NOMO-1 treated with dmso at 0.1 percent for 144 hours (cell line): ENCODE measurements at regions not wholly inside any gene's neighbourhood (a gene's known extent, or its start where the extent isn't known, plus 50 kb on each side); places are given as distances from the start of the nearest gene placed in this dataset.
"Not testable (repeated sequence)": the region's sequence is repeated elsewhere in the genome, so short reads cannot be mapped to it uniquely, and the experiment has no call there.

Experiments
- DNase-seq: peaks from one replicate; lab custom pipeline; 2025; ENCODE audit not compliant: unreplicated experiment; lab: John Stamatoyannopoulos, UW

DNA sequence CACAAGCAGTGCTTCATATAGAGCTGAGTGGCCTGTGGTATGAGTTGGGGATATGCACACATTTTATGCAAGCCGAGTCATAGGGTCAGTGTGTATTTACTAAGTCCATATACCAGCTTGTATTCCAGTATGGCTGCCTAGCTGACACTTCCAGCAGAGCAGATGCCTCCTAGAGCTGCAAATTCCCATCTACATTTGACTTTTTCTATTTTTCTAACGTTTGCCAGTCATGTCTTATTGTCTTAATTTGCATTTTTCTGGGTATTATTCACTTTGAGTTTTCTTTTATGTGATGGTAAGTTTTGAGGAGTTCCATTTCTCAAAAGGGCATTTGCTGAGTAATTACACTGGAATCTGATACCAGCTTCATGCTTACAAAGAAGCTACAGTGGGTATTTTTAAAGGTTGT is 334.5 kb upstream of the CDH2 start:
- DNase-seq, result no peak

DNA sequence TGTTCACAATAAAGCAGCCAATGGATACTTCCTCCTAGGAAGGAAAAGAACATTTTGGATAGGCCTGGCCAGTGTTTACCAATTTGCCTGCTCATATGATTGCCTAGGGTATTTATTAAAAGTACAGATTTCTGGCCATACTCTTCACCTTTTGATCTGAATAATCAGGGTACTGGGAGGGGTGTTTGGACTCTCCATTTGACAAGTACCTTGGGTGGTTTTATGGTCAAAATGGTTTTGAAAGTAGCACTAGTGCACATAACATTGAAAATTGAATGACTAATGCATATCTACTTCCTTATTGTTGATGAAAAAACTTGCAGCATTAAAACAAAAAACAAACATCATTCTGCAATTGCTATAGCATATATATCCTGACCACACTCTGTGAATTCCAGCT is 333.3 kb upstream of the CDH2 start:
- DNase-seq, result no peak

DNA sequence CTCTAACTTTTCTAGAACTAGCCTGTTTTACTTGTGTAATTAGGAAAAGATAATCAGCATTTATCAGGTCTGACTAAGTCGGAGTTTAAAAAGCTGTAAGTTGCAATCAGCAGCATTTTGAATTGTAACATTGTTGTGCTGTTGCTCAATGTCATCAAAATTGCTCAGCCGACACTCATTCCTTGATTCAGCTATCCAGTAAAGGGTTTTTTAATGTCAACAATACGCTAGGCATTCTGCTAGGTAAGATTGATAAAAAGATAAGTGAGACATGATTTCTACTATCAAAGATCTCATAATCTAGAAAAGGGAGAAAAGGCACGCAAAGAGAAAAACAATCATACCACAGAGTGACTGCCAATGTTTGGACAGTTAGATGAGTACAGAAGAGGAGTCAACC is 327.1 kb upstream of the CDH2 start:
- no peak for DNase-seq

DNA sequence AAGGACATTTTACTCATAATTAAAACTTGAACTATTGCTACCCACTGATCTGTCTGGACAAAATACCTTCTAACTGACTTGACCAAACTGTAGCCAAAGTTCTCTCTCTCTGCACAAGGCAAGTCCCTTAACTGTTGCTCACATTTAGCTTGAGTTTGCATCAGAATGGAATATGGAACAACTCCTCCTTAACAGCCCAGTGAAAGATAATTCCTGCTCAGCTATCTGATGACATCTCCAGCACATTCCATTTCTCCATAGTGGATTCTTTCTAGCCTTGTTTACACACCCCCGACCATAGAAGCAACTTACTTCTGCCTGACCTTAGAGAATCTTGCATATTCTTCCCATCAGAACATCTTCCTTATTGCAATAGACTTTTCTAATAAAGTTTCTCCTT is 317.2 kb upstream of the CDH2 start:
- DNase-seq, result no peak

DNA sequence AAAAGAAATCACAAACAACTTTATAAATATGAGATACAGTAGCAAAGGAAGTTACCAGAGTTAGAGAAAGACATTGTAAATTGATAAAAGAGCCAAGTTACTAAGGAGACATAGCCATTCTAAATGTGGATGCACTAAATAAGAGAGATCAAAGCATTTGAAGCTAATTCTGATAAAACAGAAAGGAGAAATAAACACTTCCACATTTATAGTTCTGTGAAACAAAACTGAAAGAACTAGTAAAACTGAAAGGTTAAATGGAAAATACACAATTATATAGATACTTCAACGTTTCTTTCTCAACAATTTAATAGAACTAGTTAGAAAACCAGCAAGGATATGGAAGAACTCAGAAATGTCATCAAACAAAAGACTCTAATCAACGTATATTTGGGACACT is 309.0 kb upstream of the CDH2 start:
- DNase-seq, result no peak

DNA sequence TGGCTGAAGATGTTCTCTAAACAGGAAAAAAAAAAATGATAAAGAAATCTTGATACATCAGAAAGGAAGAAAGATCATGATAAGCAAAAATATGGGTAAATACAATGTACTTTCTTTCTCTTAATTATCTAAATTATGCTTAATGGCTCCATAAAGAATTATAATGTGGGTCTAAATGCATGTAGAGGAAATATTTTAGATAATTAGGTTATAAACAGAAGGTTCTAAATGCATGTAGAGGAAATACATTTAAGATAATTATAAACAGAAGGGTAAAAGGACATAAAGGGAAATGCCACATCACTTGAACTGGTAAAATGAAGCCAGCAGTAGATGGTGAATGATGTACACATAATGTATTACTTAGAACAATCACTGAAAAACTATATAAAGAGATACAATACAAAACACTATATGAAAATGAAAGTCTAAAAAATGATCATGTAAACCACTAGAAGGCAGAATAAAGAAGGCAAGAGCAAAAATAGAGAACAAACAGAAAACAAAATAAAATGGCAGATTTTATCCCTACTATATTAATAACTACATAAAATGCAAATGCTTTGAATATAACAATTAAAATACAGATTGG is 308.4 kb upstream of the CDH2 start:
- no peak for DNase-seq

DNA sequence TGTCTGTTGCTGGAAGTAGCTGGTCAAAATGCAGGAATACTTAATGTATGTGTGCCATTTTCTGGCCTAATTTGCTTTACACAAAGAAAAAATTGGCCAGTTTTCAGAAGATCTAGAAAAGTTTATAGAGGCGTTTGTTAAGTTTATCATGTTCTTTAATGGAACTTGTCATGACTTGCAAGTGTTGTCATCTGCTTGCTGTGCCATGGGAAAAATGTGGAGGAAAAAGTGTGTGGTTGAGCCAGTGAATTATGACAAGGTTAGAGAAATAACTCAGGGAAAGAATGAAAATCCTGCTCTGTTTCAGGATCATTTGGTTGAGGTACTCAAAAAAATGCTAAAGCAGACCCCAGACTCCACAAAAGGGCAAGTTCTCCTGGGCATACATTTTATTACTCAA is 301.6 kb upstream of the CDH2 start:
- no peak for DNase-seq

DNA sequence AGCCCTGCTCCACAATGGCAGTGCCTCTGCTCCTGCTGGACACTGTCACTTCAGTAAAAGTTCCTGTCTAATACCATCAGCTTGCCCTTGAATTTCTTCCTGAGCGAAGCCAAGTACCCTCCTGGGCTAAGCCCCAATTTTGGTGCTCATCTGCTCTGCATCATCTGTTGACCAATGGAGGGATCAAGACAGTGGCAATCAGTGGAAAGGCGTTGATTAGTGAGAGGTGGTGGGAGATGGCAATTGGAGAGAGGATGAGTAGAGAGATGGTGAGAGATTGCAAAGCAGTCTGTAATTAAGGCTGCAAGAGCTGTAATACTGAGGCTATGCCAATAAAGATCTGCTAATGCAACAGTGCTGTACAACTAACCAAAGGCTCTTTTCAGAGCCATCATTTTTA is 299.4 kb upstream of the CDH2 start:
- no peak for DNase-seq

DNA sequence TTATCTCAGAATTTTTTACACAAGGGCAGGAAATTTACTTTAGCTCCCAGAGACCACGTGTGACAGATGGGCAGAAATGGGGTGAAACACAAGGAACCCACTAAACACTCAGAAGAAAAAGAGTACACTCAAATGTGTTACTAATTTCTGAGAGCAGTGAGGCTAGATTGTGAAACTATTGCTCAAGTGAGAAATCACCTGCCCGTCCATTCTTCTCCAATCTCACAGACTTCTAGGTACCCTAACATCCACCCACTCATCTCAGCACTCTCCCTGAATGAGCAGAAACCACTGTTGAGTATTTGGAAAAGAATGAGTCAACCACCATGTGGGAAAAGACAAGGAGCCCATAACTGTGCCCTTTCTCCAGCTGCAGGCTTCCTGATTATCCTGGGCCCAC is 293.0 kb upstream of the CDH2 start:
- DNase-seq, result no peak

DNA sequence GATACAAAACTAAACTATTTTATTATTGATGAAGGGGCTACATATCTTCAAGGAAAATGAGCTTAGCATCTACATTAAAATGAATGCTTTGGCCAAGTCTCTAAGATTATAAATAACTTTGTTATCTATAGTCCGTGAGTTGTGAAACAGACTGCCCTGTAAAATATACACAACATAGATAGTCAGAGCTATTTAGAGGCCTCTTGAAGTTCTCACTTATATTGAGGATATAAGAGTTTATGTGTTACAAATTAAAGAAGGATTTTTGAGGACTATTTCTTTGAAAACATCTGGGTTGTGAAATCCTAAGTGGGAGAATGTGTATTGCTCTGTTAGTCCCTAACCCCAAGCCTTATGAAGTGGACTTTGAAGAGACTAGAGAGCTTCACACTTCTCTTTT is 292.0 kb upstream of the CDH2 start:
- DNase-seq, result no peak

DNA sequence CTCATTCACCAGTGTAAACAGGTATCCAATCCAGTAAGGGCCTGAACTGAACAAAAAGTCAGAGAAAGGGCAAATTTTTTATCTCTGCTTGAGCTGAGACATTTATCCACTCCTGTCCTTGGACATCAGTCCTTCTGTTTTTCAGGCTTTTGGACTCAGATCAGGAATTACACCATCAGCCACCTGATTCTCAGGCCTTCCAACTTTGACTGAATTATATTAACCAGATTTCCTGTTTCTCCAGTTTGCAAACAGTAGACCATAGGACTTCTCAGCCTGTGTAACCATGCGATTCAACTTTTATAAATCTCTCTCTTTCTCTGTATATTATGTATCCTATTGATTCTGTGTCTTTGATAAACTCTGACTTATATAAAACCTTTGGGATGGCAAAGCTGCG is 289.3 kb upstream of the CDH2 start:
- DNase-seq, result no peak

DNA sequence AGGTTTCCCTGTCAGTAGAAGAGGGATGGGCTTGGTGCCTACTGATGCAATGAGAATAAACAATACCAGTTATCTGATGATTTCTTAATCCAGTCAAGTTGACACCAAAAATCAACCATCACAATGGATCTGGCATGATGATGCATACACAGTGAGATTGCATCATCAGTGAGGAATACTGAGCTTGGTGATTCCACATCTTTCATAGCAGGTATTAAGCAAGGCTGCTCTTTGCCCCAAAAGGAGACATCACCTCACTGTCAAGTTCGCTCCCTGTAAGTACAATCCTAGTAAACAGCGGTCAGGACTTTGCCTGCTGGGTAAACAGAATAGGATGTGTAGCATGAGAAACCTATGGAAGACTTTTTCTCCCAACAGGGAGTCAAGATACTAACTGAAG is 282.7 kb upstream of the CDH2 start:
- no peak for DNase-seq

DNA sequence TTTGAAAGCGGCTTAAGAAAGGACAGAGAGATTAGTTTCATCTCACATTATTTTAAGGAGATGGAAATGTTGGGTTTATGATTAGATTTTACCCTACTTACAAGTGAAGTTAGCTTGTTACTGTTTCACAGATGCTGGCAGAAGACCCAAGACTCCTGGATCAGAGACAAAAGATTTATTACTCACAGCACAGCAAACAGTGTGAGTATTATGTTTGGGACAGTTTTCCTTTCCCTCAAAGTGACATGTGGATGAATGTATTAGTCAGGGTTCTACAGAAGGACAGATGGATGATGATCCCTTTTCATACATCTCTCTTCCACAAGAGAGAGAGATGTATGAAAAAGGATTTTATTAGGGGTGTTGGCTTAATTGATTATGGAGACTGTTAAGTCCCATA is 281.8 kb upstream of the CDH2 start:
- DNase-seq, result no peak

DNA sequence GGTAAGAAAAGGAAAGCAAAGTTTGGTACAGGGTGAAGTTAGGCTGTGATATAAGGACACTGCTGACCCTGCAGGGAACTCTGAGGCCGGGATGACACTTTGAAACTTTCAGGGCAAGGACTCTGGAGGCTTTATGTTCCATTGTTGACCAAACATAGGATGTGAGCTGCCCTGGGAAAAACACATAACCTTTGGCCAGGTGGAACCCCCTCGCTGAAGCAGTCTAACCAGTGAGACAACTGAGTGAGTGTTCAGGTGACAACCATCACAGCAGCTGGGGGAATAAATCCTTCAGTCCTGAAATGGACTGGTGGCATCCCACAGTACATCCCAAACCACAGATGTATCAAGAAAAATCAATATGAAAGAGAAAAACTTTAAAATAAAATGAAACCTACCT is 280.9 kb upstream of the CDH2 start:
- DNase-seq, result no peak

DNA sequence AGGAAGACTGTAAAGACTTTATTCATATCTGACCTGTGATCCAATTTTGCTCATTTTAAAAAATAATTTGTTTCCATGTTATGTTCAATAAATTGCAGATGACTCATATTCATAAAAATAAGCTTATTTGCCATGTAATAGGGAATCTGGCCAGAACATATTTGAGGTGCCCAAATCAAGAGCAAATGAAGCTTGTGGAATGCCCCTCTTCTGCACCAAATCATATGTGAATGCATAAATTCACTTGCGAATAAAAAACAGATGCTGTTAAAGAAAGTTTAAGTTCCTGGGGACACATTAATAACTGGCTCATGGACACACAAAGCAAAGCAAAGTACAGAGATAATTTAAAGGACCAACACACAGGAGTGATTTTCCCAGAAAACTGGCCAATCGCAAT is 279.0 kb upstream of the CDH2 start:
- no peak for DNase-seq

DNA sequence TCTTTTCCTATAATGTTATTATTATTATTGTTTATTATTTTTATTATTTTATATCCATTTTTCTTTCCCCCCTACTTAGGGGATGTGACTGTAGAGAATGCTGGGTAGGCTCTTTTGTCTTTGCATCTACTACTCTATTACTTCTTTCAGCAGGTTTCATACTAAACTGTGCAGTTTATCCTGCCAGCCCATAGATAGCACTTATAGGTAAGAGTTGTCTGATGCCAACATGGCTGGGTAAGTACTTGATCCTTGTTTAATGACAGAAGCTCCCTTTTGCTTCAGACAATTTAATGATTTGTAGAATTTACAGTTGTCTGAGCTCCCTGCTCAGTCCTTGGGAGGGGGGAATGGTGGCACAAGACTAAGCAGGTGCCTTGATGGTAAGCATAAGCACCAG is 262.9 kb upstream of the CDH2 start:
- no peak for DNase-seq

DNA sequence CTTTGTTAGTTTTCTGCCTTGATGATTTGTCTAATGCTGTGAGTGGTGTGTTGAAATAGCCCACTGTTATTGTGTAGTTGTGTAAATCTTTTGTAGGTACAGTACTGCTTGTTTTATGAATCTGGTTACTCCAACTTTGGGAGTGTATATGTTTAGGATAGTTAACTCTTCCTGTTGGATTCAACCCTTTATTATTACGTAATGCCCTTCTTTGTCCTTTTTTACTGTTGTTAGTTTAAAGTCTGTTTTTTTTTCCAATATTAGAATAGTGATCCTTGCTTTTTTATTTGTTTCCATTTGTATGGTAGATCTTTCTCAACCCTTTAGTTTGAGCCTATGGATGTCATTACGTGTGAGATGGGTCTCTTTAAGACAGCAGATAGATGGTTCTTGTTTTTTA is 261.5 kb upstream of the CDH2 start:
- DNase-seq, result no peak

DNA sequence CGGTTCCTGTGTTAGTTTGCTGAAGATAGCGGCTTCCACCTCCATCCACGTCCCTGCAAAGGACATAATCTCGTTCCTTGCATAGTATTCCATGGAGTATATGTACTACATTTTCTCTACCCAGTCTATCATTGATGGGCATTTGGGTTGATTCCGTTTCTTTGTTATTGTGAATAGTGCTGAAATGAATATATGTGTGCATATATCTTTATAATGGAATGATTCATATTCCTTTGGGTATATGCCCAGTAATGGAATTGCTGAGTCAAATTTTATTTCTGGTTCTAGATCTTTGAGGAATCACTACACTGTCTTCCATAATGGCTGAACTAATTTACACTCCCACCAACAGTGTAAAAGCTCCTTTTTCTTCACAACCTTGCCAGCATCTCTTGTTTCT is 255.4 kb upstream of the CDH2 start:
- no peak for DNase-seq

DNA sequence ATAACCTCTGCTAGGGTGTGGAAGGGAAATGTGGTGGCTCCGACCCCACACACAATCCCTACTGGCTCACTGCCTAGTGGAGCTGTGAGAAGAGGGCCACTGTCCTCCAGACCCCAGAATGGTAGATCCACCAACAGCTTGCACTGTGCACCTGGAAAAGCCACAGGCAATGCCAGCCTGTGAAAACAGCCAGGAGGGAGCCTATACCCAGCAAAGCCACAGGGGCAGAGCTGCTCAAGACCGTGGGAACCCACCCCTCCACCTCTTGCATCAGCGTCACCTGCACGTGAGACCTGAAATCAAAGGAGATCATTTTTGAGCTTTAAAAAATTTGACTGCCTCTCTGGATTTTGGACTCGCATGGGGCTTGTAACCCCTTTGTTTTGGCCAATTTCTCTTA is 249.0 kb upstream of the CDH2 start:
- DNase-seq, result no peak

DNA sequence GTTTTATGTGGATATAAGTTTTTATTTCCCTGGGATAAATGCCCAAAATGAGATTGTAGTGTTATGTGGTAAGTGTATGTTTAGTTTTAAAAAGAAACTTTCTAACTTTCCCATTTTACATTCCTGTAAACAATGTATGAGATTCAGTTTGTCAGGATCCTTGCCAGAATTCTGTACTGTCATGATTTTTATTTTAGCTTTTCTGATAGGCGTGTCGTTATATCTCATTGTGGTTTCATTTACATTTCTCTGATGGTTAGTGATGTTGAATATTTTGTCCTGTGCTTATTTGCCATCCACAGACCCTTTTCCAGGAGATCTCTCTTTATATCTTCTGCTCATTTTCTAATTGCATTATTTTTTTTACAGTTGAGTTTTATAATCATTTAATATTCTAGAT is 245.6 kb upstream of the CDH2 start:
- DNase-seq, result no peak

DNA sequence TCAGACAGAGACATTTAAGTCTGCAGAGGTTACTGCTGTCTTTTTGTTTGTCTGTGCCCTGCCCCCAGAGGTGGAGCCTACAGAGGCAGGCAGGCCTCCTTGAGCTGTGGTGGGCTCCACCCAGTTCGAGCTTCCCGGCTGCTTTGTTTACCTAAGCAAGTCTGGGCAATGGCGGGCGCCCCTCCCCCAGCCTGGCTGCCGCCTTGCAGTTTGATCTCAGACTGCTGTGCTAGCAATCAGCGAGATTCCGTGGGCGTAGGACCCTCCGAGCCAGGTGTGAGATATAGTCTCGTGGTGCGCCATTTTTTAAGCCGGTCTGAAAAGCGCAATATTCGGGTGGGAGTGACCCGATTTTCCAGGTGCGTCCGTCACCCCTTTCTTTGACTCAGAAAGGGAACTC is 245.0 kb upstream of the CDH2 start:
- not testable (repeated sequence) for DNase-seq

DNA sequence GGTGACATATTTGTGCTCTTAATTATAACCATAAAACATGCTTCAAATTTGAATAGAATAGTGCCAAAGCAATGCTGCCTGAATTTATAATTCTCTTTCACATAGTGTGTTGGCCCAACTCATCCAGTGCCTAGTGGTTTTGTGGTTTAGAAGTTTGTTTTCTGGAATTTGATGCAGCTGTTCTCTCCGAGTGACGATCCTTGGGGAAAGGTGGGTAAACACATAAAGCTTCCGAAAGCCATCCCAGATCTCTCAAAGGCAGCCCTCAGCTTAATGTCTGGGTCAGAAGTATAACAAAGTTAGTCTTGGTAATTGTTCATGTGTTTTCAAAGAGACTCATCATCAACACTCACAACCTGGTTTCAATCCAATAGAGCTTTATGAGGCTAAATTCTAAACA is 235.6 kb upstream of the CDH2 start:
- DNase-seq, result no peak

DNA sequence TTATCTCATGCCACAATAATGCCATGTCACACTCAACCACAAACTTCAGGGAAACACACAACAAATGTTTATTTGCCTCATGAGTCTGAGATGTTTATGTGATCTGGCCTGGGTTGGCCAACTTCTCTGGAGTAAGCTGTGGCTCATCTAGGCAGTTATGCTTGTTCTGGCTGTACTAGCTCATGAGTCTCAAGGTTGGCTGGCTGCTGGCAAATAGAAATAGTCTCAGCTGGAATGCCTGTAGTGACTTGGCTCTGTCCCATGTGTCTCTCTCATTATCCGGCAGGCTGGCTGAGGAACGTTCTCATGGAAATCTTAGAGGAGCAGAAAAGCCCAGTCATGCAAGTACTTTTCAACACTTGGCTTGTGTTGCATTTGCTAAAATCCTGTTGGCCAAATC is 234.9 kb upstream of the CDH2 start:
- DNase-seq, result no peak

DNA sequence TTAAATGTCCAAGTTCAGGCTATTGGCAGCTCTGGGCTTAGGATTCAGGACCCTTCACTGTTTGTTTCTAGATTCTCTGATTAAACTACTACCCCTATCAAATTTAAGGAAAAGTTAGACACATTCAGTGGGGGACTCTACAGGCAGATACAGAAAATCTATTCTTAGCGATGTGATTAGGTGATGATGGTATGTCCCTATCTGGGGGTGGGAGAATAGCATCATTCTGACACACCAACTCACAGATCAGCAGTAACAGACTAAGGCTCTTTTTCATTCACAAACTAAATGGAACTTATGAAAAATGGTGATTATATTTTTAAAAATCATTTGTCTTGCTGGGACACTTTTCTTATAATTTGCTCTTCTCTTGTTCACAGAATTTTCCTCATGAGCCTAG is 232.9 kb upstream of the CDH2 start:
- no peak for DNase-seq
